Right cardiac atrium (tissue), 5 donors: ENCODE measurements at regions not wholly inside any gene's neighbourhood (a gene's known extent, or its start where the extent isn't known, plus 50 kb on each side); places are given as distances from the start of the nearest gene placed in this dataset.
A peak's percentile ranks its signal among the peaks of the same experiment; 100 is the strongest.

Source experiments
- ATAC-seq, 2 donors: fragments of 200-7000 bp; cut with Tn5 transposase; one replicate each; pipeline versions ENCODE4 v1.8.0 to v1.9.1; 2020; ENCODE audit warnings: moderate library complexity in 2 of 2, mild to moderate bottlenecking in 1 of 2
- DNase-seq, 3 donors: peaks; one replicate each; pipeline ENCODE4 v3.0.0-alpha.2; 2020
- H3K27ac ChIP-seq: one replicate; pipeline ENCODE4 v1.5.1; 2013; ENCODE audit warnings: mild to moderate bottlenecking, low read length, control low read depth, moderate library complexity
- H3K27me3 ChIP-seq: one replicate; pipeline ENCODE4 v1.6.1; 2013; ENCODE audit not compliant: control insufficient read depth, insufficient read depth
- H3K4me1 ChIP-seq: one replicate; pipeline ENCODE4 v1.6.1; 2013; ENCODE audit warnings: low read length; ENCODE audit not compliant: control insufficient read depth, insufficient read depth
- H3K4me3 ChIP-seq: one replicate; pipeline ENCODE4 v1.5.1; 2013; ENCODE audit warnings: low read length, control low read depth
- H3K9me3 ChIP-seq: one replicate; pipeline ENCODE4 v1.6.1; 2013; ENCODE audit warnings: low read length; ENCODE audit not compliant: control insufficient read depth
- WGBS: extraction: QIAGEN DNeasy Blood & Tissue Kit; methylation state at CpG from one replicate; pipeline ENCODE4 v1.1.7; 2013; 5-methylcytosine and 5-hydroxymethylcytosine counted together
- intact Hi-C, 4 donors: fragments of 100-400 bp; cut with DNase I; formaldehyde crosslinking; loops; one replicate each; pipeline versions ENCODE4 v1.11.0 to v1.14.0; 2022 to 2023
- donor health status: healthy with polysubstance abuse.
- donor health status: DM: no; HTN: yes; CAD: no.
- donor health status: DM: no; HTN: no; CAD: no.
- donor health status: DM: no; HTN: yes; CAD: no; lungs with severe emphysema.
- donor health status: DM: yes; HTN: yes; CAD: no.

DNA sequence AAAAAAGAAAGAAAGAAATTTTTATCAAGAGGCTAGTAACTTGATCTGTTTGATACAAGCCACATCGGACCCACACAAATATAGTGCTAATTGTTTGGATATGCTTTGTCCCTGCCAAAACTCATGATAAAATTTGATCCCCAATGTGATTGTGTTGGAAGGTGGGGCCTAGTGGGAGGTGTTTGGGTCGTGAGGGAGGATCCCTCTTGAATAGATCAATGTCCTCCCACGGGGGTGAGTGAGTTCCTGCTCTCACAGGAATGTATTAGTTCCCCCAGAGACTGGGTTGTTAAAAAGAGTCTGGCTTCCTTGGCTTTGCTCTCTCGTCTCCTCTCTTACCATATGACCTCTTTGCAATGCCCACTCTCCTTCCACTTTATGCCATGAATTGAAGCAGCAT, 80.6 kb upstream of the CPLX2 start:
- WGBS = 49% methylated on average over 4 of the region's 4 CpGs
- intact Hi-C loops = no loop called here
- H3K27me3 ChIP-seq = no peaks in the 10 kb centered on the region
- H3K4me1 ChIP-seq = no peaks in the 10 kb centered on the region
- H3K27ac ChIP-seq = no peak overlapping the region
- H3K4me3 ChIP-seq = no peak overlapping the region
- no peak for ATAC-seq
- no peak for DNase-seq
- no peaks in the 10 kb centered on the region for H3K9me3 ChIP-seq

GRCh38 chr5:175795959-175796358, 75.4 kb upstream of the CPLX2 start:
- ATAC-seq (no peak), DNase-seq (no peak)
- 67% methylated on average over 3 of the region's 3 CpGs for WGBS
- no peaks in the 10 kb centered on the region for H3K4me1 ChIP-seq
- H3K4me3 ChIP-seq = no peak overlapping the region
- intact Hi-C loops = no loop called here
- H3K27me3 ChIP-seq = no peaks in the 10 kb centered on the region
- no peak overlapping the region for H3K27ac ChIP-seq
- no peaks in the 10 kb centered on the region for H3K9me3 ChIP-seq

DNA sequence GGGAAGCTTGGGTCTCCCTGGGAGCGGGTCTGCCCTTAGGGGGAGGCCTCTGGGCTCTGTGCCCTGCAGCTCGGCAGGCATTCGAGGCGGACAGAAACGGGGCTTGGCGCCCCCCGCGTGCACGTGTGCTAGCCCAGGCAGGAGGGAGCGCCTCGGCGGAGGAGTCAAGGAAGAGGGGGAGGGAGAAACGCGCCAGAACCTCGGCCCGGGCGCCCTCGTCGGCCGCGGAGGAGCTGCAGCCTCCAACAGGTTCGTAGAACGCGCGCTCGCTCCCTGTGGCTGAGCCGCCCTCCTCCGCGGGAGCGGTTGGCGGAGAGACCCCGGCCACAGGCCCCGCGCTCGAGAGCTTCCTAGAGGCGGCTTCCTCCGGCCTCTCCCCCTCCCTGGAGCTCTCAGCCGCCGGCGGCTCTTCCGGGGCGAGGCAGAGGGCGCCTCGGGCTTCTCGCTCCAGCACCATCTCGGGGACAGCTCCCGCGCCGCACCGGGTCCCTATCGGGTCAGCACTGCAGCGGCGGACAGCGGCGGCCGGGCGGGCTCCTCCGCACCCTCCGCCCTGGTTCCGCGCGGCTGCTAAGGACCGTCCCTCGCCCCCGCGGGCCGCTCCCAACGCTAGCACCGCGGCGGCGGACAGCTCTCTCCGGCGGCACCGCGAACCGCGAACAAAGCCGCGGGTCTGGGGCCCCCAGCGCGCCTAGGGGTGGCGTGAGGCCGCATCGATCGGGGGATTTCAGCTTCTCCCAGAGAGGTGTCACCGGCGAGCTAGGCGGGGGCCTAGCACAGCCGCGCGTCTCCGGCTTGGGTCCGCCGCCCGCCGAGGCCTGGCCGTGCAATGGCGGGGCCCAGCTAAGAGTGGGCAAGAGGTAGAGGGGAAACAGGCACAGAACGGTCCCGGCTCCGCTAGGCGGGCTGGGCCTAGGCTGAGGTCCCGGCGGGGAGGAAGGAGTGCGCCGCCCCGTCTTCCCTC, 74.6 kb upstream of the CPLX2 start:
- Histone ChIP-seq H3K9me3 (no peaks in the 10 kb centered on the region), H3K27me3 (no peaks in the 10 kb centered on the region), H3K27ac (no peak overlapping the region), H3K4me3 (no peak overlapping the region), H3K4me1 (no peaks in the 10 kb centered on the region)
- 3% methylated on average over 108 of the region's 108 CpGs for whole genome bisulfite sequencing
- intact Hi-C loops = no loop called here
- ATAC-seq (peak; percentile 98 to 99), DNase-seq (peak; percentile 82 to 93 (median 90))

- DNase-seq (no peak), ATAC-seq (no peak)
- Histone ChIP-seq H3K9me3 (no peaks in the 10 kb centered on the region), H3K27me3 (no peaks in the 10 kb centered on the region), H3K4me1 (no peaks in the 10 kb centered on the region), H3K4me3 (no peak overlapping the region), H3K27ac (no peak overlapping the region)
- intact Hi-C loops = no loop called here
- WGBS = 1% methylated on average over 27 of the region's 27 CpGs
Measured at GRCh38 chr5:175797521-175798038, 73.8 kb upstream of the CPLX2 start.

DNA sequence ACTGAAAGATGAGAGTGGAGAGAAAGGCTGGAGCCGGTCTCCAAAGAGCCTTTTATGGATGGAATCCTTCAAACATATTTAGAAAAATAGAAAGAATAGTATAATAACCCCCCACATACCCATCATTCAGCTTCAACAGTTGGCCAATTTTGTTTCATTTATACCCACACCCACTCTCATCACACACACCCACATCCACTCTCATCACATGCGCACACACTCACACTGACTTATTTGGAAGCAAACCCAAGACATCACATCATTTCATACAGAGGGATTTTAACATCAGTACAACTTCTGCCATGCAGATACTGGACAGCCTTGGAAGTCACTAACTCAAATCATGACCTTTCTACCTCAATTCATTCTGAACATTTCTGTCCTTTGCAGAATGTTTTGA, 72.8 kb upstream of the CPLX2 start:
- WGBS = 91% methylated on average over 2 of the region's 2 CpGs
- no peak for ATAC-seq
- Histone ChIP-seq H3K4me3 (no peak overlapping the region), H3K9me3 (no peaks in the 10 kb centered on the region), H3K4me1 (no peaks in the 10 kb centered on the region), H3K27me3 (no peaks in the 10 kb centered on the region), H3K27ac (no peak overlapping the region)
- intact Hi-C loops = no loop called here
- no peak for DNase-seq

DNA sequence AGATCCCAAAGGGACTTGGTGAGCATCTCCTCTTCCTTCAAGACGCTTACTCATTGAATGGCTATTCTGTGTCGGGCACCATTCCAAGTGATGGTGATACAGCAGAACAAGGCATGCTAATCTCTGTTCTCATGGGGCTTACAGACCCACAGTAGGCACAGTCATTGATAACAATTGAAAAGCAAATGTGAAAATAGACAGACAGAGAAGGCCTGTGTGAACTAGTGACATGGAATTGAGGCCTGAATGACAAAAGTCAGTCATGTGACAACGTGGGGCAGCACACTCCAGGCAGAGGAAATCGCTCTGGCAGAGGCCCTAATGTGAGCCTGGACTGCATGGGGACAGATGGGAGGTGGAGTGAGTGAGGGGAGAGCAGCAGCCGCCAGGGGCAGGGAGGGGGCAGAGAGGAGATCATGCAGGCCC, 70.7 kb upstream of the CPLX2 start:
- no peaks in the 10 kb centered on the region for H3K4me1 ChIP-seq
- no peak overlapping the region for H3K27ac ChIP-seq
- intact Hi-C loops = no loop called here
- H3K4me3 ChIP-seq = no peak overlapping the region
- 39% methylated on average over 5 of the region's 5 CpGs for WGBS
- no peaks in the 10 kb centered on the region for H3K27me3 ChIP-seq
- ATAC-seq (no peak), DNase-seq (no peak)
- no peaks in the 10 kb centered on the region for H3K9me3 ChIP-seq

DNA sequence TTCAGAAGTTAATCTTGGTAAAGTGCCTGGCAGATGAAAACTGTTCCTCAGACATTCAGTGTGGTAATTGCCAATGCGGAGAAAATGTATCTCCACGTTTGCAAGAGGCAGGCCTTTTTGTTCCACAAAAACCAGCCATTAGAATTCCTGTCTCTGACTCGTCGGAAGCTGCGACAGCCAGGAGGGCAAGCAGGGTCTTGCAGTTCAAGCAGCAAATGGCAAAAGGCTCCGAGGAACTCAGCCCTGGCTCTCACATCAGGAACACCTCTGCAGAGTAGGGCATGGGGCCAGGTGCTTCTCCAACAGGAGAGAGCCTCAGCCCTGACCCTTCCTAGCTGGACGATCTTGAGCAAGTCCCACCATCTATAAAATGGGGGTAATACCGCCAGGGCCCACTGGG, 69.0 kb upstream of the CPLX2 start:
- Histone ChIP-seq H3K27me3 (no peaks in the 10 kb centered on the region), H3K4me3 (no peak overlapping the region), H3K4me1 (no peaks in the 10 kb centered on the region), H3K9me3 (no peaks in the 10 kb centered on the region), H3K27ac (no peak overlapping the region)
- ATAC-seq (no peak), DNase-seq (no peak)
- intact Hi-C loops = no loop called here
- 59% methylated on average over 8 of the region's 8 CpGs for WGBS

DNA sequence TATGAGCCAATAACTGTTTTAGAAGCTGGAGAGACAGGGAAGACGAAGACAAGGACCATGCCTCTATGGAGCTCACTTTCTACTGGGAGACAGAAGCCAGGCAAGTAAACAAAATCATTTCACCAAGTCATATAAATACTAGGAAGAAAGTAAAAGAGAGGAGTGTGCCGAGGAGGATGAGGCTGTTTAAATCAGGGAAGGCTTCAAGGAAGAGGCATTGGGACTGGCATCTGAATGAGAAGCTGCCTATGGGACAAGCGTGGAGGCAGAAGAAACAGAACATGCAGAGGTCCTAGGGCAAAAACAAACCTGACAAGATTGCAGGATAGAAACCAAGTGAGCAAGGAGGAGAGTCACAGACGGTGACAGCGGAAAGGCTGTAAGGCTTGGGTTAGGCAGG, 68.1 kb upstream of the CPLX2 start:
- no peak overlapping the region for H3K4me3 ChIP-seq
- H3K27ac ChIP-seq = no peak overlapping the region
- no peak for ATAC-seq
- no peak for DNase-seq
- H3K9me3 ChIP-seq = no peaks in the 10 kb centered on the region
- intact Hi-C loops = no loop called here
- H3K4me1 ChIP-seq = no peaks in the 10 kb centered on the region
- WGBS = 73% methylated on average over 5 of the region's 5 CpGs
- H3K27me3 ChIP-seq = no peaks in the 10 kb centered on the region

- Histone ChIP-seq H3K27me3 (no peaks in the 10 kb centered on the region), H3K27ac (no peak overlapping the region), H3K4me3 (no peak overlapping the region), H3K4me1 (no peaks in the 10 kb centered on the region), H3K9me3 (no peaks in the 10 kb centered on the region)
- intact Hi-C loops = no loop called here
- 59% methylated on average over 8 of the region's 8 CpGs for WGBS
- ATAC-seq (no peak), DNase-seq (no peak)
Measured at GRCh38 chr5:175803736-175804454, 67.5 kb upstream of the CPLX2 start.

DNA sequence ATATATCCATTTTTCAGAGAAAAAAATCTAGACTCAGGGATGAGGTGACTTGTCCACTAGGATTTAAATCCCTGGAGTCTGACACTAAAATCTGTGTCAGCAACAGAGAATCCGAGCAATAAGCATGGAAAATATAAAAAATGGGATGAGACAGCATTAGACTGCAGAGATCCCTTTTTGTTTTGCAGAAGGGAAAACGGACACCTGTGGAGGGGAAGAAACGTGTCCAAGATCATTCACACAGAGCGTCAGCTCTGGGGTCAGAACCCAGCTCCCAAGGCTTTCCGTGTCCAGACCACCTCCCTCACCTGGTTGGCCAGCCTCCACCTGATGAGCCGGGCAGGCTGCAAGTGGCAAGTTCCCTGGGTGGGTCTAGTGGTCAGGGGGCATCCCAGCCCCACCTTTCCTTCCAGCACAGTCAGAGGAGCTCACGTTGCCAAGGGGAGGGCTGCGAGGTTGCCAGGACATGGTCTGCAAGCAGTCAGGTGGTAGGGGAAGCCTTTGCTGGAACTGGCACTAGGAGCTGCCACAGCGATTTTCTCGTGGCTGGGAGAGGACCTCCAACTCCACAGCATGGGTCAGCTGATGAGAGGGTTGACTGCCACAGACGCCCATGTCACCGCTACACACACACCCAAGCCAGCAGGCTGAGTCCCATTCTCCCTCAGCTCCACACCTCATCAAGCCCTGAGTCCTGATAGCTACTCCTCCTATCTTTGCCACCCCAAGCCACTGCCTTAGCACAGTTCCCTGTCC, 65.9 kb upstream of the CPLX2 start:
- intact Hi-C loops = no loop called here
- H3K27ac ChIP-seq = no peak overlapping the region
- ATAC-seq (peak in 1 of 2 donors; percentile 21), DNase-seq (no peak)
- 67% methylated on average over 12 of the region's 12 CpGs for WGBS
- no peaks in the 10 kb centered on the region for H3K9me3 ChIP-seq
- no peak overlapping the region for H3K4me3 ChIP-seq
- no peaks in the 10 kb centered on the region for H3K27me3 ChIP-seq
- H3K4me1 ChIP-seq = no peaks in the 10 kb centered on the region

GRCh38 chr5:175808711-175809110, 62.7 kb upstream of the CPLX2 start:
- no peak overlapping the region for H3K27ac ChIP-seq
- DNase-seq = no peak
- no peak overlapping the region for H3K4me3 ChIP-seq
- 85% methylated on average over 6 of the region's 6 CpGs for WGBS
- H3K9me3 ChIP-seq = no peaks in the 10 kb centered on the region
- intact Hi-C loops = no loop called here
- no peaks in the 10 kb centered on the region for H3K4me1 ChIP-seq
- no peak for ATAC-seq
- no peaks in the 10 kb centered on the region for H3K27me3 ChIP-seq
